GM12878 (cell line): ENCODE measurements at regions not wholly inside any gene's neighbourhood (a gene's known extent, or its start where the extent isn't known, plus 50 kb on each side); places are given as distances from the start of the nearest gene placed in this dataset.

Experiments used
- ATAC-seq: fragments of 200-7000 bp; cut with Tn5 transposase; 3 replicates; pipeline ENCODE4 v1.9.1; 2020; ENCODE audit warnings: mild to moderate bottlenecking, moderate library complexity
- BruUV-seq: library from RNA; stranded (reverse); fragments of 400-500 nt; replicated peaks from 2 replicates; lab custom pipeline; 2021; lab: Mats Ljungman, UMichigan
- CTCF ChIA-PET: fragments of 300-600 bp; sonication (Branson Sonifier 250); formaldehyde crosslinking; extraction: SDS; loops from one replicate; lab custom pipeline; 2021; ENCODE audit warnings: inconsistent platforms; lab: Yijun Ruan, JAX
- POLR2A ChIA-PET: fragments of 350-600 bp; formaldehyde crosslinking; extraction: SDS; loops from one replicate; lab custom pipeline; 2021; ENCODE audit warnings: inconsistent platforms; lab: Charles Lee
- RAD21 ChIA-PET: fragments of 300-600 bp; sonication (Branson Sonifier 250); formaldehyde crosslinking; loops from one replicate; lab custom pipeline; 2023; ENCODE audit warnings: antibody characterized with exemption; ENCODE audit not compliant: unreplicated experiment; lab: Charles Lee
- SMC1A ChIA-PET: fragments of 300-600 bp; sonication (Branson Sonifier 250); formaldehyde crosslinking; loops from one replicate; lab custom pipeline; 2023; ENCODE audit not compliant: unreplicated experiment, uncharacterized antibody; lab: Charles Lee
- DNase-seq: peaks from one replicate; pipeline ENCODE4 v3.0.0-alpha.2; 2011; ENCODE audit warnings: low read depth, low spot score
- FAIRE-seq: peaks from 3 replicates; lab custom pipeline; 2011; peaks lifted over from hg19 to GRCh38; lab: Jason Lieb, UNC
- H2AFZ ChIP-seq: 2 replicates; pipeline ENCODE4 v1.6.0; 2011; ENCODE audit warnings: low read depth, low read length, control low read depth; ENCODE audit not compliant: control insufficient read depth
- H3K27ac ChIP-seq: 2 replicates; pipeline ENCODE4 v1.5.1; 2011; ENCODE audit warnings: control low read depth; ENCODE audit not compliant: control insufficient read depth, insufficient read depth
- H3K27me3 ChIP-seq, 2 experiments: replicated peaks in 1 of 2; 2 replicates each; pipeline versions ENCODE4 v1.6.0 to v1.6.1; 2011; ENCODE audit warnings: low read length in 1 of 2; ENCODE audit not compliant: control insufficient read depth in 2 of 2, insufficient read depth in 2 of 2
- H3K36me3 ChIP-seq, 2 experiments: 2 replicates each; pipeline ENCODE4 v1.5.1; 2011; ENCODE audit warnings: low read length in 1 of 2; ENCODE audit not compliant: control insufficient read depth in 2 of 2, insufficient read depth in 2 of 2
- H3K4me1 ChIP-seq: 2 replicates; pipeline ENCODE4 v1.6.1; 2011; ENCODE audit warnings: mild to moderate bottlenecking, low read length, moderate library complexity, mixed read lengths; ENCODE audit not compliant: control insufficient read depth, insufficient read depth
- H3K4me2 ChIP-seq: 2 replicates; pipeline ENCODE4 v1.6.0; 2011; ENCODE audit warnings: control low read depth; ENCODE audit not compliant: control insufficient read depth, insufficient read depth
- H3K4me3 ChIP-seq: fragments of 200-600 bp; sonication (generic); 2 replicates; pipeline ENCODE4 v1.5.1; 2016
- H3K79me2 ChIP-seq: 2 replicates; pipeline ENCODE4 v1.6.0; 2011; ENCODE audit warnings: low read length; ENCODE audit not compliant: control insufficient read depth, insufficient read depth
- H3K9ac ChIP-seq: 2 replicates; pipeline ENCODE4 v1.8.0; 2011; ENCODE audit warnings: low read length, control low read depth, mixed read lengths; ENCODE audit not compliant: control insufficient read depth, insufficient read depth
- H3K9me3 ChIP-seq: replicated peaks from 3 replicates; pipeline ENCODE4 v1.5.1; 2011; ENCODE audit warnings: mild to moderate bottlenecking, low read length; ENCODE audit not compliant: control insufficient read depth, insufficient read depth
- H4K20me1 ChIP-seq: 2 replicates; pipeline ENCODE4 v1.6.0; 2011; ENCODE audit not compliant: control insufficient read depth, insufficient read depth
- CBX3 ChIP-seq: fragments of 200-600 bp; sonication (generic); IDR thresholded peaks from 2 replicates; pipeline ENCODE4 v1.6.1; 2016; ENCODE audit warnings: low read depth, borderline replicate concordance
- CHD4 ChIP-seq: fragments of 200-600 bp; sonication (generic); IDR thresholded peaks from 2 replicates; pipeline ENCODE4 v1.6.1; 2016; ENCODE audit warnings: mild to moderate bottlenecking
- MYB ChIP-seq: fragments of 150-350 bp; IDR thresholded peaks from 2 replicates; pipeline ENCODE4 v1.6.1; 2014; ENCODE audit warnings: mild to moderate bottlenecking, low read depth, low read length, borderline replicate concordance
- NFXL1 ChIP-seq: fragments of 450-650 bp; IDR thresholded peaks from 2 replicates; pipeline ENCODE4 v1.6.1; 2017; ENCODE audit warnings: antibody characterized with exemption, mild to moderate bottlenecking, borderline replicate concordance
- NFYA ChIP-seq: IDR thresholded peaks from 2 replicates; pipeline ENCODE4 v1.6.1; 2011; ENCODE audit warnings: low read depth, mild to moderate bottlenecking, low read length, improper control_type of control experiment, borderline replicate concordance
- NKRF ChIP-seq: fragments of 450-650 bp; conservative IDR thresholded peaks from 2 replicates; pipeline ENCODE4 v1.6.1; 2017; ENCODE audit warnings: mild to moderate bottlenecking, moderate library complexity
- SMARCA5 ChIP-seq: fragments of 450-650 bp; IDR thresholded peaks from 2 replicates; pipeline ENCODE4 v1.6.1; 2017; ENCODE audit warnings: mild to moderate bottlenecking
- SREBF1 ChIP-seq: IDR thresholded peaks from 2 replicates; pipeline ENCODE4 v1.6.1; 2012; ENCODE audit warnings: mild to moderate bottlenecking, low read length
- SUZ12 ChIP-seq: fragments of 200-600 bp; sonication (generic); IDR thresholded peaks from one replicate; pipeline ENCODE4 v1.6.1; 2018; ENCODE audit warnings: antibody characterized with exemption, mild to moderate bottlenecking; ENCODE audit not compliant: unreplicated experiment
- YBX1 ChIP-seq: fragments of 450-650 bp; IDR thresholded peaks from 2 replicates; pipeline ENCODE4 v1.6.1; 2016; ENCODE audit warnings: antibody characterized with exemption
- ZNF384 ChIP-seq: IDR thresholded peaks from 2 replicates; pipeline ENCODE4 v1.6.1; 2012; ENCODE audit warnings: low read depth, mild to moderate bottlenecking, low read length, improper control_type of control experiment, borderline replicate concordance
- WGBS: methylation state at CpG from one replicate; pipeline ENCODE4 v1.1.6; 2016; ENCODE audit warnings: low lambda C conversion rate; ENCODE audit not compliant: insufficient replicate concordance, insufficient coverage; ENCODE audit errors: missing lambda C conversion rate; 5-methylcytosine and 5-hydroxymethylcytosine counted together
- in situ Hi-C: fragments of 300-500 bp; cut with MboI; formaldehyde crosslinking; loops from 9 replicates; pipeline ENCODE4 v1.14.3; 2018; ENCODE audit warnings: mixed read lengths
- intact Hi-C: fragments of 100-400 bp; cut with micrococcal nuclease; formaldehyde crosslinking; loops from one replicate; pipeline ENCODE4 v1.14.2; 2022; ENCODE audit not compliant: unreplicated experiment
- TF ChIP-seq, protein P1 (sequence below): IDR thresholded peaks from 2 replicates; pipeline ENCODE4 v1.6.1; 2012; ENCODE audit warnings: improper control_type of control experiment, low read depth, low read length; ENCODE audit not compliant: insufficient replicate concordance
- TF ChIP-seq, protein P2 (sequence below): fragments of 150-350 bp; IDR thresholded peaks from 2 replicates; pipeline ENCODE4 v1.6.1; 2014; ENCODE audit warnings: mild to moderate bottlenecking, low read depth, low read length
- TF ChIP-seq, protein P3 (sequence below): IDR thresholded peaks from 2 replicates; pipeline ENCODE4 v1.6.1; 2012; ENCODE audit warnings: low read length, inconsistent platforms

DNA sequence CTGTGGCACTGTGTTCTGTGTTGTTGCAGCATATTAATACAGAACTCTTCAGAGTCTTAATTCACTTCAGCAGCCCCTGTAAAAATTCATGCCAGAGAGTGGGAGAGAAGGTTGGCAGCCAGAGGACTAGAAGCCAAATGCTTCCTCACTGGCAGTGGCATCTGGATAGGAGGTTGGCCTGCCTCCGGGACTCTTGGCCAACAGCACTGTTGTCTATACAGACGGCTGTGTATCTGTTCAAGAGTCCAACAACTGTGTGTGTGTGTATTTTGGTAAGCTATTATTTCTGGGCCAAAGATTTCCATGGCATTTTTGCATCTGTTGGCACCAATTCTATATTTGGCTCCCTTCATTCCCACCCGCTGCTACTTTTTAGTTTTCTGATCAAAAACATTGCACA is 156.0 kb upstream of the SOX2 start:
- ChIA-PET CTCF (no interaction called here), RAD21 (no interaction called here), SMC1A (no interaction called here), POLR2A (no interaction called here)
- Histone ChIP-seq H3K36me3 (no peaks in the 10 kb centered on the region), H3K27ac (no peak overlapping the region), H3K4me3 (no peak overlapping the region), H3K9ac (no peak overlapping the region), H4K20me1 (no peaks in the 10 kb centered on the region), H3K4me1 (no peaks in the 10 kb centered on the region), H3K9me3 (no peaks in the 10 kb centered on the region), H2AFZ (no peak overlapping the region), H3K4me2 (no peak overlapping the region), H3K79me2 (no peaks in the 10 kb centered on the region), H3K27me3 (no peaks in the 10 kb centered on the region)
- intact Hi-C loops (no loop called here), in situ Hi-C loops (no loop called here)
- ATAC-seq (no peak), DNase-seq (no peak), FAIRE-seq (no peak)
- WGBS, result 16% methylated on average over 3 of the region's 3 CpGs
- no peak for TF ChIP-seq MYB
- TF ChIP-seq CBX3, result no peak
- no peak for TF ChIP-seq SREBF1
- TF ChIP-seq, protein P1, sequence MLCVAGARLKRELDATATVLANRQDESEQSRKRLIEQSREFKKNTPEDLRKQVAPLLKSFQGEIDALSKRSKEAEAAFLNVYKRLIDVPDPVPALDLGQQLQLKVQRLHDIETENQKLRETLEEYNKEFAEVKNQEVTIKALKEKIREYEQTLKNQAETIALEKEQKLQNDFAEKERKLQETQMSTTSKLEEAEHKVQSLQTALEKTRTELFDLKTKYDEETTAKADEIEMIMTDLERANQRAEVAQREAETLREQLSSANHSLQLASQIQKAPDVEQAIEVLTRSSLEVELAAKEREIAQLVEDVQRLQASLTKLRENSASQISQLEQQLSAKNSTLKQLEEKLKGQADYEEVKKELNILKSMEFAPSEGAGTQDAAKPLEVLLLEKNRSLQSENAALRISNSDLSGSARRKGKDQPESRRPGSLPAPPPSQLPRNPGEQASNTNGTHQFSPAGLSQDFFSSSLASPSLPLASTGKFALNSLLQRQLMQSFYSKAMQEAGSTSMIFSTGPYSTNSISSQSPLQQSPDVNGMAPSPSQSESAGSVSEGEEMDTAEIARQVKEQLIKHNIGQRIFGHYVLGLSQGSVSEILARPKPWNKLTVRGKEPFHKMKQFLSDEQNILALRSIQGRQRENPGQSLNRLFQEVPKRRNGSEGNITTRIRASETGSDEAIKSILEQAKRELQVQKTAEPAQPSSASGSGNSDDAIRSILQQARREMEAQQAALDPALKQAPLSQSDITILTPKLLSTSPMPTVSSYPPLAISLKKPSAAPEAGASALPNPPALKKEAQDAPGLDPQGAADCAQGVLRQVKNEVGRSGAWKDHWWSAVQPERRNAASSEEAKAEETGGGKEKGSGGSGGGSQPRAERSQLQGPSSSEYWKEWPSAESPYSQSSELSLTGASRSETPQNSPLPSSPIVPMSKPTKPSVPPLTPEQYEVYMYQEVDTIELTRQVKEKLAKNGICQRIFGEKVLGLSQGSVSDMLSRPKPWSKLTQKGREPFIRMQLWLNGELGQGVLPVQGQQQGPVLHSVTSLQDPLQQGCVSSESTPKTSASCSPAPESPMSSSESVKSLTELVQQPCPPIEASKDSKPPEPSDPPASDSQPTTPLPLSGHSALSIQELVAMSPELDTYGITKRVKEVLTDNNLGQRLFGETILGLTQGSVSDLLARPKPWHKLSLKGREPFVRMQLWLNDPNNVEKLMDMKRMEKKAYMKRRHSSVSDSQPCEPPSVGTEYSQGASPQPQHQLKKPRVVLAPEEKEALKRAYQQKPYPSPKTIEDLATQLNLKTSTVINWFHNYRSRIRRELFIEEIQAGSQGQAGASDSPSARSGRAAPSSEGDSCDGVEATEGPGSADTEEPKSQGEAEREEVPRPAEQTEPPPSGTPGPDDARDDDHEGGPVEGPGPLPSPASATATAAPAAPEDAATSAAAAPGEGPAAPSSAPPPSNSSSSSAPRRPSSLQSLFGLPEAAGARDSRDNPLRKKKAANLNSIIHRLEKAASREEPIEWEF, result no peak
- no peak for TF ChIP-seq SMARCA5
- no peak for TF ChIP-seq NFYA
- no peak for TF ChIP-seq YBX1
- TF ChIP-seq NKRF, result no peak
- TF ChIP-seq, protein P2, sequence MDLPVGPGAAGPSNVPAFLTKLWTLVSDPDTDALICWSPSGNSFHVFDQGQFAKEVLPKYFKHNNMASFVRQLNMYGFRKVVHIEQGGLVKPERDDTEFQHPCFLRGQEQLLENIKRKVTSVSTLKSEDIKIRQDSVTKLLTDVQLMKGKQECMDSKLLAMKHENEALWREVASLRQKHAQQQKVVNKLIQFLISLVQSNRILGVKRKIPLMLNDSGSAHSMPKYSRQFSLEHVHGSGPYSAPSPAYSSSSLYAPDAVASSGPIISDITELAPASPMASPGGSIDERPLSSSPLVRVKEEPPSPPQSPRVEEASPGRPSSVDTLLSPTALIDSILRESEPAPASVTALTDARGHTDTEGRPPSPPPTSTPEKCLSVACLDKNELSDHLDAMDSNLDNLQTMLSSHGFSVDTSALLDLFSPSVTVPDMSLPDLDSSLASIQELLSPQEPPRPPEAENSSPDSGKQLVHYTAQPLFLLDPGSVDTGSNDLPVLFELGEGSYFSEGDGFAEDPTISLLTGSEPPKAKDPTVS, result no peak
- TF ChIP-seq SUZ12, result no peak
- no peak for TF ChIP-seq CHD4
- TF ChIP-seq NFXL1, result no peak
- no peak for TF ChIP-seq ZNF384
- TF ChIP-seq, protein P3, sequence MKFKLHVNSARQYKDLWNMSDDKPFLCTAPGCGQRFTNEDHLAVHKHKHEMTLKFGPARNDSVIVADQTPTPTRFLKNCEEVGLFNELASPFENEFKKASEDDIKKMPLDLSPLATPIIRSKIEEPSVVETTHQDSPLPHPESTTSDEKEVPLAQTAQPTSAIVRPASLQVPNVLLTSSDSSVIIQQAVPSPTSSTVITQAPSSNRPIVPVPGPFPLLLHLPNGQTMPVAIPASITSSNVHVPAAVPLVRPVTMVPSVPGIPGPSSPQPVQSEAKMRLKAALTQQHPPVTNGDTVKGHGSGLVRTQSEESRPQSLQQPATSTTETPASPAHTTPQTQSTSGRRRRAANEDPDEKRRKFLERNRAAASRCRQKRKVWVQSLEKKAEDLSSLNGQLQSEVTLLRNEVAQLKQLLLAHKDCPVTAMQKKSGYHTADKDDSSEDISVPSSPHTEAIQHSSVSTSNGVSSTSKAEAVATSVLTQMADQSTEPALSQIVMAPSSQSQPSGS, result no peak
- no TSS peak for BruUV-seq
